RWPE2 (cell line): ENCODE measurements at regions not wholly inside any gene's neighbourhood (a gene's known extent, or its start where the extent isn't known, plus 50 kb on each side); places are given as distances from the start of the nearest gene placed in this dataset.
"Not testable (repeated sequence)": the region's sequence is repeated elsewhere in the genome, so short reads cannot be mapped to it uniquely, and the experiment has no call there.

Experiments
- ATAC-seq: fragments of 200-7000 bp; cut with Tn5 transposase; 3 replicates; pipeline ENCODE4 v1.9.1; 2021; ENCODE audit warnings: low read depth
- DNase-seq: peaks from one replicate; pipeline ENCODE4 v3.0.0-alpha.2; 2020; ENCODE audit warnings: low spot score
- H3K27ac ChIP-seq: fragments of 450-650 bp; 2 replicates; pipeline ENCODE4 v1.5.1; 2017; ENCODE audit warnings: mild to moderate bottlenecking; ENCODE audit not compliant: poor library complexity, severe bottlenecking
- H3K27me3 ChIP-seq: fragments of 250-450 bp; sonication (Bioruptor Pico); 2 replicates; pipeline ENCODE4 v1.5.1; 2021; ENCODE audit warnings: mild to moderate bottlenecking, moderate library complexity; ENCODE audit not compliant: insufficient read depth, poor library complexity, severe bottlenecking
- H3K36me3 ChIP-seq: fragments of 250-450 bp; sonication (Bioruptor Pico); 2 replicates; pipeline ENCODE4 v1.5.1; 2020; ENCODE audit warnings: low read depth, mild to moderate bottlenecking, moderate library complexity
- H3K4me1 ChIP-seq: fragments of 250-450 bp; sonication (Bioruptor Pico); 2 replicates; pipeline ENCODE4 v1.5.1; 2021; ENCODE audit warnings: mild to moderate bottlenecking, moderate library complexity; ENCODE audit not compliant: insufficient read depth, poor library complexity, severe bottlenecking
- H3K4me3 ChIP-seq: fragments of 250-450 bp; sonication (Bioruptor Pico); 2 replicates; pipeline ENCODE4 v1.5.1; 2021; ENCODE audit warnings: mild to moderate bottlenecking, moderate library complexity; ENCODE audit not compliant: severe bottlenecking
- H3K9me3 ChIP-seq: fragments of 250-450 bp; sonication (Bioruptor Pico); 2 replicates; pipeline ENCODE4 v1.5.1; 2021; ENCODE audit warnings: mild to moderate bottlenecking, moderate library complexity; ENCODE audit not compliant: severe bottlenecking
- TF ChIP-seq, protein P1 (sequence below): fragments of 450-650 bp; IDR thresholded peaks from one replicate; pipeline ENCODE4 v1.5.1; 2017; ENCODE audit warnings: mild to moderate bottlenecking, moderate library complexity; ENCODE audit not compliant: poor library complexity, severe bottlenecking

DNA sequence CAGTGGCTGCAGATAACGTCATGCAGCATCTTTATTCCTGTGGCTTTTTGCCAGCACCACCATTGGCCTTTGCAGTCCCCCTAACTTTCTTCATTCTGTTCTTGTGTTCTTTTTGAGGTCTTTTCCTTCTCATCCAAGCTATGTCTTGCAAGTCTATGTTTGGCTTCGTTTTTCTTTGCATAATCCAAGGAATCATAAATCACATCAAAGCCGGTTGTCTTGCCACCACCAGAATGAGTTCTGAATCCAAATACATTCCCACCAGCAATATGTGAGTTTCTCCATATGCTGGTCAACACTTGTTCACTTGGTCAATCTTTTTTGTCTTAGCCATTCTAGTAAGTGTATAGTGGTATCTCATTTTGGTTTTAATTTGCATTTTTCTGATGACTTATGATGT, 70.6 kb upstream of the AK4 start:
- DNase-seq = no peak
- no peak overlapping the region for H3K27ac ChIP-seq
- no peaks in the 10 kb centered on the region for H3K27me3 ChIP-seq
- no peaks in the 10 kb centered on the region for H3K9me3 ChIP-seq
- H3K36me3 ChIP-seq = no peaks in the 10 kb centered on the region
- H3K4me3 ChIP-seq = no peak overlapping the region
- no peak for ATAC-seq
- TF ChIP-seq, protein P1, sequence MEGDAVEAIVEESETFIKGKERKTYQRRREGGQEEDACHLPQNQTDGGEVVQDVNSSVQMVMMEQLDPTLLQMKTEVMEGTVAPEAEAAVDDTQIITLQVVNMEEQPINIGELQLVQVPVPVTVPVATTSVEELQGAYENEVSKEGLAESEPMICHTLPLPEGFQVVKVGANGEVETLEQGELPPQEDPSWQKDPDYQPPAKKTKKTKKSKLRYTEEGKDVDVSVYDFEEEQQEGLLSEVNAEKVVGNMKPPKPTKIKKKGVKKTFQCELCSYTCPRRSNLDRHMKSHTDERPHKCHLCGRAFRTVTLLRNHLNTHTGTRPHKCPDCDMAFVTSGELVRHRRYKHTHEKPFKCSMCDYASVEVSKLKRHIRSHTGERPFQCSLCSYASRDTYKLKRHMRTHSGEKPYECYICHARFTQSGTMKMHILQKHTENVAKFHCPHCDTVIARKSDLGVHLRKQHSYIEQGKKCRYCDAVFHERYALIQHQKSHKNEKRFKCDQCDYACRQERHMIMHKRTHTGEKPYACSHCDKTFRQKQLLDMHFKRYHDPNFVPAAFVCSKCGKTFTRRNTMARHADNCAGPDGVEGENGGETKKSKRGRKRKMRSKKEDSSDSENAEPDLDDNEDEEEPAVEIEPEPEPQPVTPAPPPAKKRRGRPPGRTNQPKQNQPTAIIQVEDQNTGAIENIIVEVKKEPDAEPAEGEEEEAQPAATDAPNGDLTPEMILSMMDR = no peak
- no peaks in the 10 kb centered on the region for H3K4me1 ChIP-seq

DNA sequence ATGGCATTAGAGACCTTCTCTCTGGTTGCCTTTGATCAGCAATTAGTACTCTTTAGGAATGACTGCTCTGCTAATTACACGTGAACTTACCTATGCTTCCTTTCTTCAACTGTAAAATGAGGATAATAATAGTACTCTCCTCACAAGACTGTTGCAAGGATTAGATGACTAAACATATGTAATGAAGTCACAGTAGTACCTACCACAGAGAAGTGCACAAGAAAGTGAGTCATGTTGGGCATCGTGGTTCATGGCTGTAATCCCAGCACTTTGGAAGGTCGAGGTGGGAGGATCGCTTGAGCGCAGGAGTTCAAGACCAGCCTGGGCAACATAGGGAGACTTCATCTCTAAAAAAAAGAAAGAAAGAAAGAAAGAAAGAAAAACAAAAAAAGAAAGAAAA, 68.1 kb upstream of the AK4 start:
- DNase-seq (no peak), ATAC-seq (peak; percentile 70; the same call in 2 of the 3 replicates)
- no peaks in the 10 kb centered on the region for H3K27me3 ChIP-seq
- H3K9me3 ChIP-seq = no peaks in the 10 kb centered on the region
- no peak overlapping the region for H3K4me3 ChIP-seq
- TF ChIP-seq, protein P1 = no peak
- H3K27ac ChIP-seq = no peak overlapping the region
- H3K4me1 ChIP-seq = no peaks in the 10 kb centered on the region
- H3K36me3 ChIP-seq = no peaks in the 10 kb centered on the region

DNA sequence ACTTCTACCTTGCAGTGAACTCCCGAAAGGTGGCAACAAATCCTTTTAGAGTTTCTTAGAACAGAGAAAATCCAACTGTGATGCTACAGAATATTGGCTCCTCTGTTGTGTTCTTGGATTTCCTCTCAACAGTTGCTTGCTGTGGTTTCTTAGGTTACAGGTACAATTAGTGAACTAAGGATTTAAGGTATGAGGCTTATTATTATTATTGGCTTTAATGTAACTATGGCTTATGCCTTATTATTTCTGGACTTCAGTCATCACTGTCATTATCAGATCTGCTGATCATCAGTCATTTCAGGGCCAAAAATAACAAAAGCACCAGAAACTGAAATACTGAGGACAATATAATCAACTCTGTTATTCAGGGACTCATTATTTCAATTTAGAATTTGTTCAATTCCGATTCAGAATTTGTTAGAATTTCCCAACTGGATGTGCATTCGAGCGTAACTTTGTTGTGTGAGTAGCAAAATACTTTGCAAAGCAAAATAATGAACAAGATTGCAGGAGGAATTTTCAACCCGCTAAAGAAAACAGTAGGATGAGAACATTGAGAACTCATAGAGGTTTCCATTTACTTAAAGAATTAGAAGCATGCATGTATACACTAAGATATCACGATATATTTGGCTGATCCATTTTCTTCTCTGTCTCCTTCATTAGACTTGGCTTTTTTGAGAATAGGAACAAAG, 65.5 kb upstream of the AK4 start:
- H3K27me3 ChIP-seq = no peaks in the 10 kb centered on the region
- H3K9me3 ChIP-seq = no peaks in the 10 kb centered on the region
- H3K27ac ChIP-seq = no peak overlapping the region
- TF ChIP-seq, protein P1 = no peak
- H3K4me1 ChIP-seq = no peaks in the 10 kb centered on the region
- DNase-seq (no peak), ATAC-seq (no peak)
- no peaks in the 10 kb centered on the region for H3K36me3 ChIP-seq
- no peak overlapping the region for H3K4me3 ChIP-seq

DNA sequence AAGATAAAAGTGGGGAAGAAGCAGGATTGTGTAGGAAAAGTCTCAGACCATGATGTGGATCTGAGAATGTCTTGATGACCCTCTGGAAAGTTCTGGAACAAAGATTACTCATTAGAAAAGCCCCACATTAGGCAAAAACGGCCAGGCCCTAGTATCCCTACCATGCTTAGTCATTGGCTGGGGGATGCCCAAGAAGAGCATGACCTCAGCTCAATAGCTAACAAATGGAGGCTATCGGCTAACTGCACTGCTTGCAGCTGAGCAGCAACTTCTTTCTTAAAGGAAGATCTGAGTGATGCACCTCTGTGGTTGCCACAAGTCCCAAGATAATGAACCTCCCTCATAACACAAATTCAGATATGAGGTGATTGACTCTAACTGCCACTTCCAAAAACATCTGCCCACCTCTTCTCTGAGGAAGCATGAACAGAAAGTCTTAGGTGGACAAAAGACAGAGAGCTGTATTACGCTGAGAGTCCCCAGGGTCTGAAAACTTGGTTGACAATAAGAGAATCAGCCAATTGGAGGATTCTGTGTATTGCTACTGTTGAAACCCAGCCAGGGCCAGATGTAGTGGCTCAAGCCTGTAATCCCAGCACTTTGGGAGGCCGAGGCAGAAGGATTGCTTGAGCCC, 64.6 kb upstream of the AK4 start:
- Histone ChIP-seq H3K36me3 (no peaks in the 10 kb centered on the region), H3K27ac (no peak overlapping the region), H3K4me1 (no peaks in the 10 kb centered on the region), H3K27me3 (no peaks in the 10 kb centered on the region), H3K4me3 (no peak overlapping the region), H3K9me3 (no peaks in the 10 kb centered on the region)
- TF ChIP-seq, protein P1 = no peak
- ATAC-seq = no peak
- no peak for DNase-seq

DNA sequence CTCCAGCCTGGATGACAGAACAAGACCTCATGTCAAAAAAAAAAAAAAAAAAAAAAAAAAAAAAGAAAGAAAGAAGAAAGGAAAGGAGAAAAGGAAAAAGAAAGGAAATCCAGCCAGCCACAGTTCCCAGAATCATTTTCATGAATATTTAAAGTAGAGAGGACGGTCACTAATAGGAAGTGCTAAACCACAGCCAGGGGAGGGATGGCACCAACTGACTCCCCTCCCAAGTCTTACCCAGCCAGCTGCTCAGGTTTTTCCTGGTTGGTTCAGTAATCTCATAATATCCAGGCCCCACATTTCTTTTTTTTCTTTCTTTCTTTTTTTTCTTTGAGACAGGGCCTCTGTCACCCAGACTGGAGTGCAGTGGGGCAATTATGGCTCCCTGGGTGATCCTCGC, 63.9 kb upstream of the AK4 start:
- TF ChIP-seq, protein P1 = no peak
- no peak overlapping the region for H3K27ac ChIP-seq
- H3K4me1 ChIP-seq = no peaks in the 10 kb centered on the region
- no peaks in the 10 kb centered on the region for H3K9me3 ChIP-seq
- H3K27me3 ChIP-seq = no peaks in the 10 kb centered on the region
- H3K4me3 ChIP-seq = no peak overlapping the region
- DNase-seq = no peak
- no peaks in the 10 kb centered on the region for H3K36me3 ChIP-seq
- ATAC-seq = no peak

DNA sequence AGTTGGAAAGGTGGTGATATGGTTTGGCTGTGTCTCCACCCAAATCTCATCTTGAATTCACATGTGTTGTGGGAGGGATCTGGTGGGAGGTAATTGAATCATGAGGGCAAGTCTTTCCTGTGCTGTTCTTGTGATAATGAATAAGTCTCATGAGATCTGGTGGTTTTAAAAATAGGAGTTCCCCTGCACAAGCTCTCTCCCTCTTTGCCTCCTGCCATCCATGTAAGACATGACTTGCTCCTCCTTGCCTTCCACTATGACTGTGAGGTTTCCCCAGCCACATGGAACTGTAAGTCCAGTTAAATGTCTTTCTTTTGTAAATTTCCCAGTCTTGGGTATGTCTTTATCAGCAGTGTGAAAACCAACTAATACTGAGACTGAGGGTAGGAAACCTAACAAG, 60.5 kb upstream of the AK4 start:
- ATAC-seq, H3K9me3 ChIP-seq, H3K4me3 ChIP-seq, H3K4me1 ChIP-seq, DNase-seq, H3K27me3 ChIP-seq, H3K36me3 ChIP-seq, H3K27ac ChIP-seq: not testable (repeated sequence)
